ENCODE measurements at regions not wholly inside any gene's neighbourhood (a gene's known extent, or its start where the extent isn't known, plus 50 kb on each side); places are given as distances from the start of the nearest gene placed in this dataset.

DNA sequence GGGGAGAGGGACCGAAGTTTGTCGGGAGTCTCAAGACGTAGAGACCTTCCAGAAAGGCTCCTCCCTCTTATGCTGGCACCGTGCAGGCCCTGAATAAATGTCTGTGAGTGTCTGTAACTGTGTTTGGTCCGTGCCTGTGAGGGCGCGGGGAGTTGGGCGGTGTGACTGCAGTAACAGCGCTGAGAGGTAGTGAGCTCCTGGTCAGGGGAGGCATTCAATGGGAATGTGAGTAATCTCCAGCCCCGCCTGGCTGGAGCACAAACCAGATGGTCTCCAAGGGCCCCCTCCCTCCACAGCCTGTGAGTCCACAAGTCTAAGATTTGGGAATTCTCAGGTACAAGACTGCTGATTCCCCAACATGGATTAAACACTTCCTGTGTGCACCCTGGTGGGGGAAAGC is 100.0 kb downstream of the HMX1 start:
- no peak overlapping the region for H2AFZ ChIP-seq (ENCODE audit: control insufficient read depth, low read depth, low read length)
- WGBS (ENCODE audit: insufficient coverage, insufficient replicate concordance, low lambda C conversion rate, missing lambda C conversion rate), result 35% methylated on average over 10 of the region's 10 CpGs
- H3K4me1 ChIP-seq (ENCODE audit: control insufficient read depth, insufficient read depth, low read length), result no peaks in the 10 kb centered on the region
- TF ChIP-seq TARDBP (IDR thresholded peaks at IDR 0.05; ENCODE audit: borderline replicate concordance) (no peak), EP300 (IDR thresholded peaks at IDR 0.05; ENCODE audit: borderline replicate concordance in 1 of 2, control insufficient read depth in 1 of 2, low read depth in 2 of 2, low read length in 2 of 2) (no peak), PML (IDR thresholded peaks at IDR 0.05; ENCODE audit: low read length) (no peak), EED (IDR thresholded peaks at IDR 0.05; ENCODE audit: low read depth) (no peak), SREBF1 (IDR thresholded peaks at IDR 0.05; ENCODE audit: low read length) (no peak), RAD21 (IDR thresholded peaks at IDR 0.05; ENCODE audit: insufficient read depth, low read depth, low read length) (no peak), MYB (IDR thresholded peaks at IDR 0.05; ENCODE audit: borderline replicate concordance, low read depth, low read length) (no peak), NFIC (IDR thresholded peaks at IDR 0.05; ENCODE audit: low read depth, low read length) (no peak), TCF12 (IDR thresholded peaks at IDR 0.05; ENCODE audit: low read depth, low read length) (no peak), HCFC1 (IDR thresholded peaks at IDR 0.05; ENCODE audit: low read length) (no peak), YBX1 (IDR thresholded peaks at IDR 0.05) (no peak), POLR2AphosphoS5 (IDR thresholded peaks at IDR 0.05; ENCODE audit: low read length) (no peak), FOXM1 (IDR thresholded peaks at IDR 0.05; ENCODE audit: low read depth, low read length) (no peak)
- TF ChIP-seq, protein P1, sequence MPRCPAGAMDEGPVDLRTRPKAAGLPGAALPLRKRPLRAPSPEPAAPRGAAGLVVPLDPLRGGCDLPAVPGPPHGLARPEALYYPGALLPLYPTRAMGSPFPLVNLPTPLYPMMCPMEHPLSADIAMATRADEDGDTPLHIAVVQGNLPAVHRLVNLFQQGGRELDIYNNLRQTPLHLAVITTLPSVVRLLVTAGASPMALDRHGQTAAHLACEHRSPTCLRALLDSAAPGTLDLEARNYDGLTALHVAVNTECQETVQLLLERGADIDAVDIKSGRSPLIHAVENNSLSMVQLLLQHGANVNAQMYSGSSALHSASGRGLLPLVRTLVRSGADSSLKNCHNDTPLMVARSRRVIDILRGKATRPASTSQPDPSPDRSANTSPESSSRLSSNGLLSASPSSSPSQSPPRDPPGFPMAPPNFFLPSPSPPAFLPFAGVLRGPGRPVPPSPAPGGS (IDR thresholded peaks at IDR 0.05; ENCODE audit: borderline replicate concordance, insufficient read depth, low read depth, low read length, poor library complexity, severe bottlenecking), result no peak
- TF ChIP-seq, protein P2, sequence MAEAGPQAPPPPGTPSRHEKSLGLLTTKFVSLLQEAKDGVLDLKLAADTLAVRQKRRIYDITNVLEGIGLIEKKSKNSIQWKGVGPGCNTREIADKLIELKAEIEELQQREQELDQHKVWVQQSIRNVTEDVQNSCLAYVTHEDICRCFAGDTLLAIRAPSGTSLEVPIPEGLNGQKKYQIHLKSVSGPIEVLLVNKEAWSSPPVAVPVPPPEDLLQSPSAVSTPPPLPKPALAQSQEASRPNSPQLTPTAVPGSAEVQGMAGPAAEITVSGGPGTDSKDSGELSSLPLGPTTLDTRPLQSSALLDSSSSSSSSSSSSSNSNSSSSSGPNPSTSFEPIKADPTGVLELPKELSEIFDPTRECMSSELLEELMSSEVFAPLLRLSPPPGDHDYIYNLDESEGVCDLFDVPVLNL (IDR thresholded peaks at IDR 0.05; ENCODE audit: low read depth, low read length), result no peak
- TF ChIP-seq, protein P3, sequence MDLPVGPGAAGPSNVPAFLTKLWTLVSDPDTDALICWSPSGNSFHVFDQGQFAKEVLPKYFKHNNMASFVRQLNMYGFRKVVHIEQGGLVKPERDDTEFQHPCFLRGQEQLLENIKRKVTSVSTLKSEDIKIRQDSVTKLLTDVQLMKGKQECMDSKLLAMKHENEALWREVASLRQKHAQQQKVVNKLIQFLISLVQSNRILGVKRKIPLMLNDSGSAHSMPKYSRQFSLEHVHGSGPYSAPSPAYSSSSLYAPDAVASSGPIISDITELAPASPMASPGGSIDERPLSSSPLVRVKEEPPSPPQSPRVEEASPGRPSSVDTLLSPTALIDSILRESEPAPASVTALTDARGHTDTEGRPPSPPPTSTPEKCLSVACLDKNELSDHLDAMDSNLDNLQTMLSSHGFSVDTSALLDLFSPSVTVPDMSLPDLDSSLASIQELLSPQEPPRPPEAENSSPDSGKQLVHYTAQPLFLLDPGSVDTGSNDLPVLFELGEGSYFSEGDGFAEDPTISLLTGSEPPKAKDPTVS (IDR thresholded peaks at IDR 0.05; ENCODE audit: low read depth, low read length), result no peak
- no peaks in the 10 kb centered on the region for H4K20me1 ChIP-seq (ENCODE audit: control insufficient read depth, insufficient read depth)
- no peak overlapping the region for H3K4me3 ChIP-seq
- POLR2A ChIA-PET, result no interaction called here
- ATAC-seq, result no peak
- no peak for FAIRE-seq
- no peaks in the 10 kb centered on the region for H3K9me3 ChIP-seq (replicated peaks; ENCODE audit: control insufficient read depth, insufficient read depth, low read length)
- H3K9ac ChIP-seq (ENCODE audit: control insufficient read depth, insufficient read depth, low read length), result no peak overlapping the region
- RAD21 ChIA-PET (ENCODE audit: unreplicated experiment), result no interaction called here
- H3K36me3 ChIP-seq (ENCODE audit: control insufficient read depth in 2 of 2, insufficient read depth in 2 of 2, low read length in 1 of 2), result no peaks in the 10 kb centered on the region
- no peak overlapping the region for H3K27ac ChIP-seq (ENCODE audit: control insufficient read depth, insufficient read depth)
- no peak overlapping the region for H3K4me2 ChIP-seq (ENCODE audit: control insufficient read depth, insufficient read depth)
- no TSS peak for BruUV-seq (replicated peaks)
- CTCF ChIA-PET, result no interaction called here
- SMC1A ChIA-PET (ENCODE audit: uncharacterized antibody, unreplicated experiment), result no interaction called here
- no peak for DNase-seq (ENCODE audit: low read depth, low spot score)
- in situ Hi-C loops (cut with MboI), result no loop called here
- no peaks in the 10 kb centered on the region for H3K79me2 ChIP-seq (ENCODE audit: control insufficient read depth, insufficient read depth, low read length)
- intact Hi-C loops (cut with micrococcal nuclease; ENCODE audit: unreplicated experiment), result no loop called here
- H3K27me3 ChIP-seq (replicated peaks in 1 of 2; ENCODE audit: control insufficient read depth in 2 of 2, insufficient read depth in 2 of 2, low read length in 1 of 2), result no peaks in the 10 kb centered on the region
